GM21717 (cell line): ENCODE measurements at regions not wholly inside any gene's neighbourhood (a gene's known extent, or its start where the extent isn't known, plus 50 kb on each side); places are given as distances from the start of the nearest gene placed in this dataset.
A peak's percentile ranks its signal among the peaks of the same experiment; 100 is the strongest.
"Not testable (repeated sequence)": the region's sequence is repeated elsewhere in the genome, so short reads cannot be mapped to it uniquely, and the experiment has no call there.

ENCODE experiments used
- ATAC-seq: cut with Tn5 transposase; IDR thresholded peaks from one replicate; pipeline ENCODE4 v1.9.1; 2021; ENCODE audit warnings: mild to moderate bottlenecking, moderate library complexity; ENCODE audit not compliant: unreplicated experiment

- ATAC-seq, result no peak
Measured at GRCh38 chr3:153885359-153885758, 235.8 kb upstream of the ARHGEF26 start.

- ATAC-seq, result no peak
Measured at GRCh38 chr3:153889905-153890334, 231.3 kb upstream of the ARHGEF26 start.

GRCh38 chr3:153892126-153892525 lies 229.1 kb upstream of the ARHGEF26 start:
- ATAC-seq, result no peak

GRCh38 chr3:153894857-153895256 lies 226.3 kb upstream of the ARHGEF26 start:
- no peak for ATAC-seq

GRCh38 chr3:153896197-153896596 lies 225.0 kb upstream of the ARHGEF26 start:
- ATAC-seq, result no peak

DNA sequence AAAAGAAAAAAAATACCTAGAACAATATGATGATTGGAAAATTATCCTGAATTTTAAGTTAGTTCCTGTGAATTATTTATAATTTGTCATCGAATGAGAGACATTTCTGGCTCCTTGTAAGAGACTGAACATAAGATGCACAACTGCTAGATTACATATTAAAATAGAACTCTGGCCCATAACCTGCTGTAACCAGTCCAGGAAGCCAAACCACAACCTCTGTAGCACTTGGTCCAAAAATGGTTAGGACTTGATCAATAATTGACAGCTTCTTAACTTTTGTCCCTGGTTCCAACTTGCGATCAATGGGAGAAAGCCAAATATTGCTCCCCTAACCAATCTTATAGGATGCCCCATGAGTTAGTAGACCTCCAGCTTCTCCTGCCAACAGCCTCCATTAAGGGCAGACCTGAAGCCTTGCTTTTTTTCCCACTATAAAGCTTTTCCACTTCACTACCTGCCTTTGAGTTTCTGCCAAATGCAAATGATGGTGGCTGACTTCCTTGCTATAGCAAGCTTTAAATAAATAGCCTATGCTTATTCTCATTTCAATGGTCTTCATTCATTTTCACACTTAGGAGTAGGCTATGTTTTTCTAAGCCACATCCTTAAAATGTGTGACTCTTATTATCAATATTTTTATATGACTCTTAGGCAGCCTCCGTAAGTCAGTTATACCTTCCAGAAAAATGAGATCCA lies 224.0 kb upstream of the ARHGEF26 start:
- peak; percentile 58 for ATAC-seq

GRCh38 chr3:153897842-153898241 lies 223.3 kb upstream of the ARHGEF26 start:
- ATAC-seq, result peak; percentile 72

DNA sequence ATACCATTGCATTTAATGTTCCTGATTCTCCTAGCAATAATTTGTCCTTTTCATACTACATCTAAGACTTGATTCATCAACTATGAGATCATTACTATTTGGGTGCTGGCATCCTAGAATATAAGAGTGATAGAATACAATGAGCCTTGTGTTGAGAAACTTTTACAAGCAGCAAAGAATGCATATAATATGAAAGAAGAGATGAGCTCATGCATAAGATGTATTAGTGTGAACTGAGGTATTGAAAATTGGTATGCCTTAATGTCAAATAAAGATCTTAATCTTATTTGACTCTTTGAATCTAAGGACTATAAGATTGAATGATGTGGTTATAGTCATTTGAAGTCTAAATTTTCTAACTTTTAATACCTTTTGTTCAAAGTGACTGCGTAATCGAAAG lies 220.0 kb upstream of the ARHGEF26 start:
- no peak for ATAC-seq

- no peak for ATAC-seq
Measured at GRCh38 chr3:153901991-153902390, 219.2 kb upstream of the ARHGEF26 start.

DNA sequence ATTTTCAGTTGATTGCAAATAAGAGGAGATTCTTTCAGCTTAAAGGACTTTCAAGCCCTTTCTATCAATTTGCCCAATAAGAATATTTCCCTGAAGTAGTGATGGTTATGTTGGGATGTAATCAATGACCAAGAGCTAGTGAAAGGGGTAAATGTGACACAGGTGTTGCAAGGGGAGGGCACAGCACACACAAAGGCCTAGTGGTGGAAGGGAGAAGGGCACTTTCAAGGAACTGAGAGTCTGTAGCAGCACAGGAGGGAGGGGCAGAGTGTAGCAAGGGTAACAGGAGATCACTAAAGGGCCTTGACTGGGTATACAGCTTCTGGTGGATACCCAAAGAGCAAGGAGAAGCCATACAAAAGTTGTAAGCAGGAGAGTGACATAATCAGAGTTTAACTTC lies 217.8 kb upstream of the ARHGEF26 start:
- ATAC-seq, result peak; percentile 59

DNA sequence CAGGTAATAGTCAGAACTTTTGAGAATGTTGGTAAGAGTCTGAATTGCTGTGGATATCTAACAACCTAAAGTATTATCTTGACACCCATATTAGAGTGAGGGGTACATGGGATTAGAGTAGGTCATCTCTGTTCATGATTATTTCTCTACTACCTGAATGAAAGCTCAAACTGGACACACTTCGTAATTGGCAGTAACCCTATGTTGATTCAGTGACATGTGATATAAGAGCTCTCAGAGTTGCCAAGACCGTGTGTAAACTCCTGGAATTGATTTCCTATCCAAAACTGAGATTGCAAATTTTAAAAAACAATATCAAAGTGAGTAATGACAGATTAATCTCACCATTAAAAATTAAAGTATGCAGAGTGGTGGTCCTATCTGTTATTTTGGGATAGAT lies 214.8 kb upstream of the ARHGEF26 start:
- ATAC-seq, result no peak

DNA sequence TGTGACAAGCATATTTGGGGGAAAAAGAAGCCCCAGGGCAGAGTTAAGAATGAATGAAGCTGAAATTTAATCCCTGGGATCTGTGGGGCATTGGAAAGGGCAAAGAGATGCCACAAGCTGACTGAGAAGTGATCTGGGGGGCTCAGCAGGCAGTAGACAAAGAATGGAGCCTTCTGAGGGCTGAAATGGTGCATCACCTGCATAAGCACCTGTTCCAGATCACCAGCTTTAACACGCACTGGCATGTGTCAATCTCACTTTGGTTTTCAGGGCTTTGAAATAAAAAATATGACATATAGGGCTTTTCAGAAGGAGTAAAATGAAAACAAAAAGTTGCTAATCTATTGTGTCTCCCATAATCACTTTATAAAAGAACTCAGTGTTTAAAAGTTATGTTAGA lies 210.8 kb upstream of the ARHGEF26 start:
- ATAC-seq, result no peak

DNA sequence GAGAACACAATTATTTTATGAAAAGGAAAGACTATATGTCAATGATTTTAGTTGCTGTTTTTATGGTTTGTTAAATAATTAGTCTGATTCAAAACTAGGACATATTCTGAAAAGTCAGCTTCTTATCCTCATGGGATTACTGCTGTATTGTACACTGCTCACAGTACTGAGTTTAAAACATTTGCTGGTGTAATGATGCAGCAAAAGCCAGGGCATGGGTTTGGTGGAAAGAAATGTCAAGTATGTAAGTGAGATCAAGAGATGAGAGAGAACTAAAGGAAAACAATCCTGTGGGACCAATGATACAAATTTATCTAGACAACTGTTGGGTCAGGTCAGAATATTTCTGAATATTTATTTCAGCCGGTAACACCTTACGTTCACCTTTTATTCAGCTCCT lies 210.1 kb upstream of the ARHGEF26 start:
- ATAC-seq, result no peak

DNA sequence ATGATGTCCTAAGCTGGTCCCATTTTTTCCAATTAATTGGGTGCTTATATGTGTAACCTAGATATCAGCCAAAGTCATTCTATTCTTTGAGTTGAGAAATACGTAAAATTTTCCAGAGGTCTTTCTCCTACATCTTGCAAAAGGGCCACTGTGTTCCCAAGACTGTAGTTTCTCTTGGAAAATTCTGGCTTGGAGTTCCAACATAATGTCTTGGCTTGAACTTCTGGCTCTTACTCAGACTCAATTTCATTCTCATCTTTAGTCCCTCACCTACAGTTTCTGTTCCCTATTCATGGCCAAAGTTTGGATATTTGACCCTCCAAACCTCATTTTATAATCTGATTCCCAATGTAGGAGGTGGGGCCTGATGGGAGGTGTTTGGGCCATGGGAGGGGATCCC lies 201.4 kb upstream of the ARHGEF26 start:
- no peak for ATAC-seq

DNA sequence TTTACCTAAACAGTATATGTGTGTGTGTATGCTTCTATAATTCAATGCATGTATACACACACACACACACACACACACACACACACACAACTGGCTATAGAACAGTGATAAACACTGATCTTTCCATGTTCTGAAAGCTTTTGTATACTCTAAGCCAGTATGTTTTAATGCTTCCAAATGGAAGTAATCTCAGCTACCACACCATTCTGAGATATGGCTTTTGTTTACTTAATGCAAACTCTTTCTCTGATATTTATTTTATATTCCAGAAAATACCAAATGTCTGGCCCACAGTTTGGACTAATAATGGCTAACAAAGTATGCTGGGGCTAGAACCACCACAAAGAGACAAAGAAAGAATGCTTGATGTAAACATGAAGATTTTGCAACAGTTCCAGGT lies 199.4 kb upstream of the ARHGEF26 start:
- no peak for ATAC-seq

- no peak for ATAC-seq
Measured at GRCh38 chr3:153925841-153926514, 195.2 kb upstream of the ARHGEF26 start.

- no peak for ATAC-seq
Measured at GRCh38 chr3:153927107-153927506, 194.1 kb upstream of the ARHGEF26 start.

DNA sequence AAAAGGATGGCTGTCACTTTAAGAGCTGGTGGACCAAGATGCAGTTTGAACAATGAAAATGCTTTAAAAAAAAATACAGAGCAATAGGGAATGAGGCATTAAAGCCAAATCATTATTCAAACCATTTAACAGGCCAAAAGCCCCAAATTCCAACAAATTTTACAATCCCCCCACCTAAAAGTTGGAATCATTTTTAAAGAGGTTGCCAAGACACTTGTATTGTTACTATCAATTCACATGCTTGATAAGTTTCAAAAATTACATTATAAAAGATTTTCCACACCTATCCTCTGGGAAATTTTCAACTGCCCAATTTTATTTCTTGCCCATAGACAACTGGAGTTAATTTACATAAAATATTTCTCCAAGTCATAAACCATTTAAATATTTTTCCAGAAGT lies 192.3 kb upstream of the ARHGEF26 start:
- ATAC-seq, result no peak

GRCh38 chr3:153933481-153933880 lies 187.7 kb upstream of the ARHGEF26 start:
- ATAC-seq, result not testable (repeated sequence)

DNA sequence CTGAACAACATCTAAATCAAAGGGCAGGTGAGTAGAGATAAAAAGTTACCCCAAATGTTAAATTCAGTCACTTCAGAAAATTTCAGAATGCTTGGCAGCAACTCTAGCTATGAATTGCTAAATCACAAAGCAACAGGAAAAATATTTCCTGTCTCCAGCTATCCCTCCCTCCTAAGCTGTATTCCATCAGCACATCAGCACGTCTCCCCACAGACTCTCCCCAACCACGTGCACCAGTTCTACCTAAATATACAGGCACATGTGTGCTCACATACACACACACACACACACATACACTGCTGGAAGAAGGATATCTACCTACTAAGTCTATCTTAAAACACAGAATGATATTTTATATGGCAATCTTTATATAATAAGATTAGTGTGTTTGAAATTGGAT lies 177.1 kb upstream of the ARHGEF26 start:
- no peak for ATAC-seq

- ATAC-seq, result no peak
Measured at GRCh38 chr3:153951276-153951675, 169.9 kb upstream of the ARHGEF26 start.

- no peak for ATAC-seq
Measured at GRCh38 chr3:153952091-153952490, 169.1 kb upstream of the ARHGEF26 start.

- no peak for ATAC-seq
Measured at GRCh38 chr3:153956613-153957012, 164.6 kb upstream of the ARHGEF26 start.
